ENCODE measurements at regions not wholly inside any gene's neighbourhood (a gene's known extent, or its start where the extent isn't known, plus 50 kb on each side); places are given as distances from the start of the nearest gene placed in this dataset.

DNA sequence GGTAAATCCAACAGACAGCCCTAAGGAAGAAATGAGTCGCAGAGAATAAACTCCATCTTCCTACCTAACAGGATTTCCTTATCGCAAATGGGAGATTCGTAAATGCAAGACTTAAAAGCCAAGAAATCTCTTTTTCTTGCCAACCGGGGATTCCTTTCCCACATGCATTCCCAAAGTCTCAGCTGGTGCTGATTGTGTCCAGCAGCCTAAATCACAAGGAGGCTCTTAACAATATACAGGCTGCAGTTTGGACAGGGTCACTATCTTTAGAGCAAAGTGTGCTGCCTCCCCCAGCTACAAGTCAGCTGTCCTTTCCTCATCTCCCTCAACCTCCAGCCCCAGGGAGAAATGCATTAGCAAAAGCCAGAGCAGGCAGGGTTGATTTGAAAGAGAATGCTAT lies 189.8 kb upstream of the PLXNA2 start:
- no peak overlapping the region for H3K4me3 ChIP-seq (ENCODE audit: low read length)

DNA sequence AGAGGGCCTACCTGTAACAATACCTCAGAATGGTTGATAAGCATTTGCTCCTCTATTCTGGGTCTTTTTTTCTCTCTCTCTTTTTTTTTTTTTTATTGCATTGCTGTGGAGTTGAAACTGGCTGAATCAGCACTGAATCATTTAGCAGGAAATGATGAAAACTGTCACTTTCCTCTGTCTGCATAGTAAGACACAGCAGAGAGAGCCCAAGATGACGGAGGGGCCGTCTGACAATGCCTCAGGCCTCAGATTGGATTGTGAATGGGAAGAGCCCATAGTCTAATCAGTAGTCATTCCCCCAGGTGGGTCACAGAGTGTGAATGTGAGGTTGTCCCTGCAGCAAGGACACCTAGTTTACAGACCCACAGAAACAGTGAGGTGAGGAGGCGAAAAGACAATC lies 193.2 kb upstream of the PLXNA2 start:
- Histone ChIP-seq H3K4me1 (ENCODE audit: control insufficient read depth, low read depth, low read length) (peaks cover 7% of the 10 kb centered on the region), H3K4me2 (ENCODE audit: low read length) (no peak overlapping the region), H4K5ac (ENCODE audit: low read length) (no peak overlapping the region), H3K9ac (ENCODE audit: low read length) (no peak overlapping the region), H3K23ac (ENCODE audit: low read length) (no peak overlapping the region), H3K18ac (ENCODE audit: low read length) (no peak overlapping the region), H2BK120ac (ENCODE audit: low read depth, low read length) (no peak overlapping the region), H3K4ac (ENCODE audit: low read depth, low read length) (no peak overlapping the region), H3K79me1 (ENCODE audit: low read length) (no peaks in the 10 kb centered on the region), H3K27ac (ENCODE audit: low read depth, low read length) (no peak overlapping the region), H3K27me3 (ENCODE audit: insufficient read depth, low read length, poor library complexity) (no peaks in the 10 kb centered on the region), H2BK15ac (replicated peaks; ENCODE audit: low read depth) (no peak overlapping the region), H4K8ac (ENCODE audit: low read depth, low read length) (no peak overlapping the region), H3K56ac (ENCODE audit: low read length) (peak overlapping the region; percentile 42), H3K79me2 (ENCODE audit: control insufficient read depth, insufficient read depth, low read length) (no peaks in the 10 kb centered on the region), H3K4me3 (ENCODE audit: low read length) (no peak overlapping the region), H3K36me3 (ENCODE audit: control insufficient read depth, insufficient read depth, low read length) (no peaks in the 10 kb centered on the region), H2BK5ac (ENCODE audit: low read length) (no peak overlapping the region), H2AK5ac (ENCODE audit: low read length) (no peak overlapping the region)
- WGBS (ENCODE audit: extremely low coverage, insufficient coverage, low lambda C conversion rate), result no CpG with 5 or more reads among the region's 3 CpGs
- DNase-seq, result peak; percentile 81

More for the DNA sequence above, 189.8 kb upstream of the PLXNA2 start:
- Histone ChIP-seq H3K27me3 (ENCODE audit: insufficient read depth, low read length, poor library complexity) (no peaks in the 10 kb centered on the region), H3K79me2 (ENCODE audit: control insufficient read depth, insufficient read depth, low read length) (no peaks in the 10 kb centered on the region), H3K23ac (ENCODE audit: low read length) (no peak overlapping the region), H3K9ac (ENCODE audit: low read length) (no peak overlapping the region), H2AK5ac (ENCODE audit: low read length) (no peak overlapping the region), H3K4me2 (ENCODE audit: low read length) (no peak overlapping the region), H2BK15ac (replicated peaks; ENCODE audit: low read depth) (no peak overlapping the region), H3K56ac (ENCODE audit: low read length) (no peak overlapping the region), H2BK5ac (ENCODE audit: low read length) (no peak overlapping the region), H3K79me1 (ENCODE audit: low read length) (no peaks in the 10 kb centered on the region), H3K18ac (ENCODE audit: low read length) (no peak overlapping the region), H3K36me3 (ENCODE audit: control insufficient read depth, insufficient read depth, low read length) (no peaks in the 10 kb centered on the region), H2BK120ac (ENCODE audit: low read depth, low read length) (no peak overlapping the region), H3K27ac (ENCODE audit: low read depth, low read length) (no peak overlapping the region), H4K5ac (ENCODE audit: low read length) (no peak overlapping the region), H4K8ac (ENCODE audit: low read depth, low read length) (no peak overlapping the region), H3K4ac (ENCODE audit: low read depth, low read length) (no peak overlapping the region), H3K4me1 (ENCODE audit: control insufficient read depth, low read depth, low read length) (peaks cover 11% of the 10 kb centered on the region)
- no peak for DNase-seq
- WGBS (ENCODE audit: extremely low coverage, insufficient coverage, low lambda C conversion rate), result no CpG with 5 or more reads among the region's 4 CpGs

DNA sequence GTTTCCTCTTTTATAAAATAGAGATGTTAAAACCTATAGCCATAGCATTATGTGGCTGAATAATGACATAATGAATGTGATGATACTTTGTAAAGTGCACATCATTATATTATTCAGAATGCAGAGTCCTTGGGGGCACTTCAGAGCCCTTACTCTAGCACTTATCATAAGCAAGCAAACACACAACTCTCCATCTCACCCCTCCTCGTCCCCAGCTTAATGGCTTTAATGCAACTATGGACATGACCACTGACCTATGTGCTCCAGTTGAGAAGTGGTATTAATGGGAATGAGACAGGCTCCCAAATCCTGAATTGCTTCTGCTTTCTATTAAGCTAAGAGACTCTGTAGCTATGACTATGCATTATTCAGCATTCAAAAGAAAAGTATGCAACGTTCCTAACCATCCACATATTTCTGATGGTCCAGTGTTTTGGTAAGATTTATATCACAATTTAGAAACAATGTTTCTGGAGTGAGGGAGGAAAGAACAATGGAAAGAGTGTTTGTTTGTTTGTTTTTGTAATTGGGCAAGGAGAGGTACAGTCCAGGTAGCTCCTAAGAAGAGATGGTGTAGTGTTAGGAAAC lies 194.0 kb upstream of the PLXNA2 start:
- no peak overlapping the region for H2AK5ac ChIP-seq (ENCODE audit: low read length)
- H3K23ac ChIP-seq (ENCODE audit: low read length), result no peak overlapping the region
- H3K4me3 ChIP-seq (ENCODE audit: low read length), result no peak overlapping the region
- H3K27me3 ChIP-seq (ENCODE audit: insufficient read depth, low read length, poor library complexity), result no peaks in the 10 kb centered on the region
- H4K8ac ChIP-seq (ENCODE audit: low read depth, low read length), result no peak overlapping the region
- no peak overlapping the region for H2BK15ac ChIP-seq (replicated peaks; ENCODE audit: low read depth)
- H3K79me1 ChIP-seq (ENCODE audit: low read length), result no peaks in the 10 kb centered on the region
- no peaks in the 10 kb centered on the region for H3K79me2 ChIP-seq (ENCODE audit: control insufficient read depth, insufficient read depth, low read length)
- no peak overlapping the region for H3K18ac ChIP-seq (ENCODE audit: low read length)
- H4K5ac ChIP-seq (ENCODE audit: low read length), result no peak overlapping the region
- H2BK5ac ChIP-seq (ENCODE audit: low read length), result no peak overlapping the region
- H3K4me2 ChIP-seq (ENCODE audit: low read length), result no peak overlapping the region
- no peak overlapping the region for H3K56ac ChIP-seq (ENCODE audit: low read length)
- H3K9ac ChIP-seq (ENCODE audit: low read length), result no peak overlapping the region
- H3K4ac ChIP-seq (ENCODE audit: low read depth, low read length), result no peak overlapping the region
- no peak overlapping the region for H2BK120ac ChIP-seq (ENCODE audit: low read depth, low read length)
- WGBS (ENCODE audit: extremely low coverage, insufficient coverage, low lambda C conversion rate), result no CpG with 5 or more reads among the region's 2 CpGs
- H3K27ac ChIP-seq (ENCODE audit: low read depth, low read length), result no peak overlapping the region
- DNase-seq, result no peak
- H3K4me1 ChIP-seq (ENCODE audit: control insufficient read depth, low read depth, low read length), result peaks cover 7% of the 10 kb centered on the region
- H3K36me3 ChIP-seq (ENCODE audit: control insufficient read depth, insufficient read depth, low read length), result no peaks in the 10 kb centered on the region

DNA sequence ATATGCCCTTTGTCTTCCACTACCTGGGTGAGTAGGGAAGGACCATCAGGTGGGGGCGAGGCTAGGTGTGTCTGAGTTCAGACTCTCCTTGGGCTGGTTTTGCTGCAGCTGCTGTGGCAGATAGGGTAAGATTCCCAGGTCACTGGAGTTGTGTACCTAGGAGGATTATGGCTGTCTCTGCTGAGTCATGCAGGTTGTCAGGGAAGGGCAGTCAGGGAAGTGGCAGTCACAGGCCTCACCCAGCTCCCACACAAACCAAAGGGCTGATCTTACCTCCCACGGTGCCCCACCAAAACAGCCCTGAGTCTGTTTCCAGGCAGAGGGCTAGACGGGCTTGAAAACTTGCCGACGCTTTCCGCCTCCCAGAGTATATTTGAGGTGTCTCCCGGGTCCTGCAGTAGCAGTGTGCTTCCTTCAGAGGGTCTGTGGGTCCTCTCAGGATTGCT lies 201.6 kb upstream of the PLXNA2 start:
- Histone ChIP-seq H2BK5ac (ENCODE audit: low read length) (peak overlapping the region; percentile 94), H2BK15ac (replicated peaks; ENCODE audit: low read depth) (no peak overlapping the region), H3K4ac (ENCODE audit: low read depth, low read length) (no peak overlapping the region), H3K27ac (ENCODE audit: low read depth, low read length) (no peak overlapping the region), H2BK120ac (ENCODE audit: low read depth, low read length) (no peak overlapping the region), H4K5ac (ENCODE audit: low read length) (no peak overlapping the region), H3K4me2 (ENCODE audit: low read length) (no peak overlapping the region), H3K18ac (ENCODE audit: low read length) (peak overlapping the region; percentile 39), H4K8ac (ENCODE audit: low read depth, low read length) (no peak overlapping the region), H3K27me3 (ENCODE audit: insufficient read depth, low read length, poor library complexity) (no peaks in the 10 kb centered on the region), H3K79me2 (ENCODE audit: control insufficient read depth, insufficient read depth, low read length) (no peaks in the 10 kb centered on the region), H3K4me3 (ENCODE audit: low read length) (no peak overlapping the region), H2AK5ac (ENCODE audit: low read length) (peak overlapping the region; percentile 37), H3K36me3 (ENCODE audit: control insufficient read depth, insufficient read depth, low read length) (no peaks in the 10 kb centered on the region), H3K9ac (ENCODE audit: low read length) (peak overlapping the region; percentile 1), H3K56ac (ENCODE audit: low read length) (peak overlapping the region; percentile 76), H3K23ac (ENCODE audit: low read length) (no peak overlapping the region), H3K4me1 (ENCODE audit: control insufficient read depth, low read depth, low read length) (peaks cover 9% of the 10 kb centered on the region), H3K79me1 (ENCODE audit: low read length) (no peaks in the 10 kb centered on the region)
- no CpG with 5 or more reads among the region's 7 CpGs for WGBS (ENCODE audit: extremely low coverage, insufficient coverage, low lambda C conversion rate)
- DNase-seq, result peak; percentile 48

DNA sequence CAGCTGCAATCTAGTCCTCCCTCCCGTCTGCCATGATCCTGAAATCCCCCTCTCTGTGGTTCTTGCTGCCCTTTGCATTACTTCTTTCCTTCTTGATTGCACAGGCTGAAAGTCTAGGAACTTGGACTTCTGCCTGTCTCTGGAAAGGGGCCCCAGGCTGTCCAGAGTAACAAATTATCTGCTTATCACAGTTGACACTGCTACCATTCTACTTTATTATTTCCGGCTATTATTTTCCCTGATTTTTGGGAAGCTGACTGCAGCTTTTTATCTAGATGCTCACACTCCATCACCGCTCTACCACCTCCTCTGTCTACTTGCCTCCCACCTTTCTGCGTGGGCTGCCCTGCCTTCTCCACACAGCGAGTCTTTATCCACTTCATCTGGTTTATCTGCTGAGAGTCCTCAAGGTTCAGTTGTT lies 202.1 kb upstream of the PLXNA2 start:
- no peak overlapping the region for H3K27ac ChIP-seq (ENCODE audit: low read depth, low read length)
- peaks cover 9% of the 10 kb centered on the region for H3K4me1 ChIP-seq (ENCODE audit: control insufficient read depth, low read depth, low read length)
- H4K5ac ChIP-seq (ENCODE audit: low read length), result no peak overlapping the region
- H3K4me3 ChIP-seq (ENCODE audit: low read length), result no peak overlapping the region
- peak; percentile 35 for DNase-seq
- peak overlapping the region; percentile 46 for H3K4ac ChIP-seq (ENCODE audit: low read depth, low read length)
- H3K18ac ChIP-seq (ENCODE audit: low read length), result peak overlapping the region; percentile 39
- no peak overlapping the region for H4K8ac ChIP-seq (ENCODE audit: low read depth, low read length)
- no peaks in the 10 kb centered on the region for H3K79me2 ChIP-seq (ENCODE audit: control insufficient read depth, insufficient read depth, low read length)
- no peak overlapping the region for H3K4me2 ChIP-seq (ENCODE audit: low read length)
- no peaks in the 10 kb centered on the region for H3K36me3 ChIP-seq (ENCODE audit: control insufficient read depth, insufficient read depth, low read length)
- no peak overlapping the region for H2BK120ac ChIP-seq (ENCODE audit: low read depth, low read length)
- peak overlapping the region; percentile 76 for H3K56ac ChIP-seq (ENCODE audit: low read length)
- H3K9ac ChIP-seq (ENCODE audit: low read length), result peak overlapping the region; percentile 1
- H3K23ac ChIP-seq (ENCODE audit: low read length), result no peak overlapping the region
- peak overlapping the region; percentile 37 for H2AK5ac ChIP-seq (ENCODE audit: low read length)
- WGBS (ENCODE audit: extremely low coverage, insufficient coverage, low lambda C conversion rate), result no CpG with 5 or more reads among the region's 5 CpGs
- peak overlapping the region; percentile 94 for H2BK5ac ChIP-seq (ENCODE audit: low read length)
- H2BK15ac ChIP-seq (replicated peaks; ENCODE audit: low read depth), result no peak overlapping the region
- H3K79me1 ChIP-seq (ENCODE audit: low read length), result no peaks in the 10 kb centered on the region
- no peaks in the 10 kb centered on the region for H3K27me3 ChIP-seq (ENCODE audit: insufficient read depth, low read length, poor library complexity)

DNA sequence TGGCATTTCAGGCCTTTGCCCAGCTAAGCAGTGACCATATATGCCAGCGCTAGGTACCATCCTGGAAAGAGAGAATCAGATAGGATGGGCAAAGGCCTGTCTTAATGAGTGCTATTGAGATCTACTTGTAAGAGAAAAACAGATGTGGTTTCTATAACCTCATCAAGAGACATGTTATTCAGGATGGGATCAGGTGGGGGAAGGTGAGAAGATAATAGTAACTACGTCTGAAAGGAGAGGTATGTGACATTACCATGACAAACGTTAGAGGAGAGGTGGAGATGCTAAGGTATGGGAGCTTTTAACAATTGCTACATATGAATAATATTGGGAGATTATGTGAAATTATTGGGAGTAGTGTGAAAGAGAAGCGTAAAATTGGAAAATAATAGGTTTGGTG lies 204.2 kb upstream of the PLXNA2 start:
- Histone ChIP-seq H3K27me3 (ENCODE audit: insufficient read depth, low read length, poor library complexity) (no peaks in the 10 kb centered on the region), H3K4ac (ENCODE audit: low read depth, low read length) (no peak overlapping the region), H2AK5ac (ENCODE audit: low read length) (no peak overlapping the region), H3K36me3 (ENCODE audit: control insufficient read depth, insufficient read depth, low read length) (no peaks in the 10 kb centered on the region), H2BK15ac (replicated peaks; ENCODE audit: low read depth) (no peak overlapping the region), H4K5ac (ENCODE audit: low read length) (no peak overlapping the region), H4K8ac (ENCODE audit: low read depth, low read length) (no peak overlapping the region), H3K4me1 (ENCODE audit: control insufficient read depth, low read depth, low read length) (peaks cover 9% of the 10 kb centered on the region), H3K4me2 (ENCODE audit: low read length) (no peak overlapping the region), H2BK5ac (ENCODE audit: low read length) (no peak overlapping the region), H3K4me3 (ENCODE audit: low read length) (no peak overlapping the region), H3K79me1 (ENCODE audit: low read length) (no peaks in the 10 kb centered on the region), H3K9ac (ENCODE audit: low read length) (no peak overlapping the region), H3K23ac (ENCODE audit: low read length) (no peak overlapping the region), H3K27ac (ENCODE audit: low read depth, low read length) (no peak overlapping the region), H3K18ac (ENCODE audit: low read length) (no peak overlapping the region), H2BK120ac (ENCODE audit: low read depth, low read length) (peak overlapping the region; percentile 52), H3K56ac (ENCODE audit: low read length) (peak overlapping the region; percentile 30), H3K79me2 (ENCODE audit: control insufficient read depth, insufficient read depth, low read length) (no peaks in the 10 kb centered on the region)
- WGBS (ENCODE audit: extremely low coverage, insufficient coverage, low lambda C conversion rate), result 100% methylated on average over 1 of the region's 4 CpGs
- DNase-seq, result peak; percentile 35
